ENCODE measurements at regions not wholly inside any gene's neighbourhood (a gene's known extent, or its start where the extent isn't known, plus 50 kb on each side); places are given as distances from the start of the nearest gene placed in this dataset.

- DNase-seq (ENCODE audit: low read depth), result no peak
- no peak overlapping the region for H3K4me3 ChIP-seq (ENCODE audit: low read length)
Measured at GRCh38 chr3:34140616-34141015, 342.2 kb downstream of the PDCD6IP start.

GRCh38 chr3:34141841-34142337 lies 343.5 kb downstream of the PDCD6IP start:
- TF ChIP-seq, protein P1, sequence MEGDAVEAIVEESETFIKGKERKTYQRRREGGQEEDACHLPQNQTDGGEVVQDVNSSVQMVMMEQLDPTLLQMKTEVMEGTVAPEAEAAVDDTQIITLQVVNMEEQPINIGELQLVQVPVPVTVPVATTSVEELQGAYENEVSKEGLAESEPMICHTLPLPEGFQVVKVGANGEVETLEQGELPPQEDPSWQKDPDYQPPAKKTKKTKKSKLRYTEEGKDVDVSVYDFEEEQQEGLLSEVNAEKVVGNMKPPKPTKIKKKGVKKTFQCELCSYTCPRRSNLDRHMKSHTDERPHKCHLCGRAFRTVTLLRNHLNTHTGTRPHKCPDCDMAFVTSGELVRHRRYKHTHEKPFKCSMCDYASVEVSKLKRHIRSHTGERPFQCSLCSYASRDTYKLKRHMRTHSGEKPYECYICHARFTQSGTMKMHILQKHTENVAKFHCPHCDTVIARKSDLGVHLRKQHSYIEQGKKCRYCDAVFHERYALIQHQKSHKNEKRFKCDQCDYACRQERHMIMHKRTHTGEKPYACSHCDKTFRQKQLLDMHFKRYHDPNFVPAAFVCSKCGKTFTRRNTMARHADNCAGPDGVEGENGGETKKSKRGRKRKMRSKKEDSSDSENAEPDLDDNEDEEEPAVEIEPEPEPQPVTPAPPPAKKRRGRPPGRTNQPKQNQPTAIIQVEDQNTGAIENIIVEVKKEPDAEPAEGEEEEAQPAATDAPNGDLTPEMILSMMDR (conservative IDR thresholded peaks at IDR 0.05; ENCODE audit: low read depth, low read length), result no peak
- no peak overlapping the region for H3K4me3 ChIP-seq (ENCODE audit: low read length)
- DNase-seq (ENCODE audit: low read depth), result no peak

More at GRCh38 chr3:34140616-34141015, 342.2 kb downstream of the PDCD6IP start:
- TF ChIP-seq, protein P1 (conservative IDR thresholded peaks at IDR 0.05; ENCODE audit: low read depth, low read length), result no peak

GRCh38 chr3:34145796-34146195 lies 347.4 kb downstream of the PDCD6IP start:
- no peak overlapping the region for H3K4me3 ChIP-seq (ENCODE audit: low read length)
- no peak for DNase-seq (ENCODE audit: low read depth)
- TF ChIP-seq, protein P1 (conservative IDR thresholded peaks at IDR 0.05; ENCODE audit: low read depth, low read length), result no peak

DNA sequence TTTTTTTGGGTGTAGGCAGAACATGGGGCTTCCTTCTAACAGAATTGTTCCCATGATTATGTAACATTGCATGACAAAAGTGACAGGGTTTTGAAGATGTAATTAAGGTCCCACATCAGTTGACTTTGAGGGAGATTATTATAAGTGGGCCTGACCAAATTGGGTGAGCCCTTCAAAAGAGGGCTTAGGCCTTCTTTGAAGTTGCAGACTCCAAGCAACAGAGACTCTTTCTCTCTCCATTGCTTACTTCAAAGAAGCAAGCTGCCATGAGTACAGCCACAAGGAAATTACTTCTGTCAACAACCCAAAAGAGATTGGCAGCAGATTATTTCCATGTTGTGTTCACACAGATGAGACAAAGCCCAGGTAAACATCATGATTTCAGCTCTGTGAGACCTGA lies 348.2 kb downstream of the PDCD6IP start:
- no peak for DNase-seq (ENCODE audit: low read depth)
- TF ChIP-seq, protein P1 (conservative IDR thresholded peaks at IDR 0.05; ENCODE audit: low read depth, low read length), result no peak
- no peak overlapping the region for H3K4me3 ChIP-seq (ENCODE audit: low read length)

- TF ChIP-seq, protein P1 (conservative IDR thresholded peaks at IDR 0.05; ENCODE audit: low read depth, low read length), result no peak
- no peak overlapping the region for H3K4me3 ChIP-seq (ENCODE audit: low read length)
- no peak for DNase-seq (ENCODE audit: low read depth)
Measured at GRCh38 chr3:34150992-34151391, 352.6 kb downstream of the PDCD6IP start.

- TF ChIP-seq, protein P1 (conservative IDR thresholded peaks at IDR 0.05; ENCODE audit: low read depth, low read length), result no peak
- H3K4me3 ChIP-seq (ENCODE audit: low read length), result no peak overlapping the region
- no peak for DNase-seq (ENCODE audit: low read depth)
Measured at GRCh38 chr3:34152656-34153055, 354.2 kb downstream of the PDCD6IP start.

GRCh38 chr3:34155108-34155507 lies 356.7 kb downstream of the PDCD6IP start:
- TF ChIP-seq, protein P1 (conservative IDR thresholded peaks at IDR 0.05; ENCODE audit: low read depth, low read length), result no peak
- no peak overlapping the region for H3K4me3 ChIP-seq (ENCODE audit: low read length)
- DNase-seq (ENCODE audit: low read depth), result no peak

All from retinal pigment epithelial cell (primary cell).